Retinal pigment epithelial cell (primary cell): ENCODE measurements at regions not wholly inside any gene's neighbourhood (a gene's known extent, or its start where the extent isn't known, plus 50 kb on each side); places are given as distances from the start of the nearest gene placed in this dataset.

Experiments
- DNase-seq: peaks from one replicate; pipeline ENCODE4 v3.0.0-alpha.2; 2010; ENCODE audit warnings: low read depth
- H3K4me3 ChIP-seq: 2 replicates; pipeline ENCODE4 v1.5.1; 2011; ENCODE audit warnings: mild to moderate bottlenecking, low read length, control low read depth, moderate library complexity
- TF ChIP-seq, protein P1 (sequence below): conservative IDR thresholded peaks from 2 replicates; pipeline ENCODE4 v1.5.1; 2011; ENCODE audit warnings: low read depth, low read length, control low read depth, inconsistent platforms

DNA sequence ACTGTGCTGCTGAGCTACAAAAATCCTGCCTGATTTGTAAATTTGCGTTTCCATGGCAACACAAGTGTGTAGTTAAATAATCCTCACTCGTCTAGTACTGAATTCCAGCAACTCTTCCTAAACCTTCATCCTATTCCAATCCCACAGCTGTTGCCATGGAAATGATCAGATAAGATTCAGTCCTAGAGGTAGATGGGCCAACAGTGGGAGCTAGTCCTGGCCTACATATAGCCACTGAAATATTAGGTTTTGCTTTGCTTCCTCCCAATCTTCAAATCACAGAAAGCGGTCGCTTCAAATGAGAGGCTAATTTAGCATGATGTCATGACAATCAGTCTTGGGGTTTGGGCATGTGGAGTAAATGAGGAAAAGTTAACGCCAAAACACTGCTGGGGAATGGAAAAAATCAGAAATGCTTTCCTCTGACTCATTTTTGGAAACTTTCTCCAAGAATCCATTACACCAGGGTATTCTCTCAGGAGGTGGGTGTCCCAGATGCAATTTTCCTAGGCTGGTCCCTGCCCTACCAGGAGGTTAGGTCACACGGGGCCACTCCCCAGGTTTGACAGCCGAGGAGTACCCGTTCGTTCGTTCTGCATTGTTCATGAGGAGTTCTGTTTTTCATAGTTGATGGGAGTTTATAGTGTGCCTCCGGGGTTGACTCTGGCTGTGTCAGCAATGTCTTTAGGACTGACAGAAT, 159.2 kb upstream of the SLCO3A1 start:
- TF ChIP-seq, protein P1, sequence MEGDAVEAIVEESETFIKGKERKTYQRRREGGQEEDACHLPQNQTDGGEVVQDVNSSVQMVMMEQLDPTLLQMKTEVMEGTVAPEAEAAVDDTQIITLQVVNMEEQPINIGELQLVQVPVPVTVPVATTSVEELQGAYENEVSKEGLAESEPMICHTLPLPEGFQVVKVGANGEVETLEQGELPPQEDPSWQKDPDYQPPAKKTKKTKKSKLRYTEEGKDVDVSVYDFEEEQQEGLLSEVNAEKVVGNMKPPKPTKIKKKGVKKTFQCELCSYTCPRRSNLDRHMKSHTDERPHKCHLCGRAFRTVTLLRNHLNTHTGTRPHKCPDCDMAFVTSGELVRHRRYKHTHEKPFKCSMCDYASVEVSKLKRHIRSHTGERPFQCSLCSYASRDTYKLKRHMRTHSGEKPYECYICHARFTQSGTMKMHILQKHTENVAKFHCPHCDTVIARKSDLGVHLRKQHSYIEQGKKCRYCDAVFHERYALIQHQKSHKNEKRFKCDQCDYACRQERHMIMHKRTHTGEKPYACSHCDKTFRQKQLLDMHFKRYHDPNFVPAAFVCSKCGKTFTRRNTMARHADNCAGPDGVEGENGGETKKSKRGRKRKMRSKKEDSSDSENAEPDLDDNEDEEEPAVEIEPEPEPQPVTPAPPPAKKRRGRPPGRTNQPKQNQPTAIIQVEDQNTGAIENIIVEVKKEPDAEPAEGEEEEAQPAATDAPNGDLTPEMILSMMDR: no peak
- no peak overlapping the region for H3K4me3 ChIP-seq
- DNase-seq: peak; percentile 84

DNA sequence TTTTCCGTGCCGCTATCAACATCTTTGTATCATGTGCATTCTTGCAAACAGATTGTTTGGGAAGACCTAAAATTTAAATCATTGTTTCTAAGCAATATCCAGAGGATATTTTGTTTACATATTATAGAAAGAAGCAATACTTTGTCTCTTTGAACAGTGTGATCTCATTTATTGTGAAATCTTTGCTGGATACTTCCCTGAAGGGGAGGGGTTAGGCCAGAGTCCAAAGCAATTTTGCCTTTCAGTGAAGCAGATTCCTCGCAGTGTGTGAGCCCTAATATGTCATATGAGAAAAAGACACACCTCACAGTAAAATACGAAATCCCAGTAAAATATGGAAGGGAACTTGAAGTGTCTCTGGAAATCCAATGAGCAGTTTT, 158.7 kb upstream of the SLCO3A1 start:
- no peak for DNase-seq
- H3K4me3 ChIP-seq: no peak overlapping the region
- TF ChIP-seq, protein P1: no peak

DNA sequence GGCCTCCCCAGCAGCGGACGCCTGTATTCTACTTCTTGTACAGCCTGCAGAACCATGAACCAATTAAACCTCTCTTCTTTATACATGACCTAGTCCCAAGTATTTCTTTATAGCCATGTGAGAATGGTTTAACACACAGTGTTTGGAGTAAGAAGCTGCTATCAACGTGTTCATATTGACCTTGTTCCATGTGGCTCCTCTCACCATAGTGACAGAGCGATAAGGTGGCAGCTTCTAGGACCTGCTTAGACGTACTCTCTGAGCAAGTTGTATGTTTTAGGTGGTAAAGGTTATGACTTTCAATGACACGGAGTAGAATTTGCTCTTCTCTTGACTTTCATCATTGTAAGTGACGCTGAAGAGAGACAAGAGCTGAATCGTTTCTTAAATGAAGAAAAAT, 157.7 kb upstream of the SLCO3A1 start:
- TF ChIP-seq, protein P1: no peak
- no peak overlapping the region for H3K4me3 ChIP-seq
- no peak for DNase-seq

DNA sequence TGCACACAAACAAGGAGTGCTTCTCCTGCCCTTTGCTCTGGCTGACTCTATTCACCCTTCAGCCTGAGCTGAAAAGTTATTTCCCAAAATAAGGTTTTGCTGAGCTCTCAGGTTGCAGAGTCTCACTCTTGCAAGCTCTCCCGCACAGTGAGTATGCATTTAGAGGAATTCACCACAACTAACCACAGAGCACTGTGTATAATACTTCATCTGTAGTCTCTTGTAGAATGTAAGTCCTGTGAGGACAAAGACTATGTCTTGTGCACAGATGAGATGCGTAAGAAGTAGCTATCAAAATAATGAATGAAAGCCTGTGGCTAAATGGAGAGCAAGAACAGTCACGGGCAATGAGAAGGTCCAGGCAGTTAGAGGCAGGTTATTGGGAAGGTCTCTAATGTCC, 156.5 kb upstream of the SLCO3A1 start:
- H3K4me3 ChIP-seq: no peak overlapping the region
- DNase-seq: no peak
- TF ChIP-seq, protein P1: no peak

DNA sequence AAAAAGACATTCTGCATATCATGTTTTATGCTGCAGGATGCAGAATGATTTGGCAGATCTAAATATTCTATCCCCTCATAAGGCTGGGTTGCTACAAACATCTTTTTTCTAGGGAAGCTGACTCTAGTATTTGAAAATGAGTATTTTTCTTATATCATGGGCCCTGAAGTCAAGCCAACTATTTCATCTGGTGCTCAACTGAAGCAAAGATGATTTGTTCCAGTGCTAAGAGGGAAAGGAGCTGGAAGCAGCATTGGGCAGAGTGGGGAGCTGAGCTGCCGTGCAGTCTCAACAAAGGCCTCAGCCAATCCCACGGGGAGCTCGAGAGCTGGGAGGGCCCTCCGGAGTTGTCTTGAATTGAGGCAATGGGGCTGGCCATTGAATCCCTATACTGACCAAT, 155.3 kb upstream of the SLCO3A1 start:
- H3K4me3 ChIP-seq: no peak overlapping the region
- TF ChIP-seq, protein P1: no peak
- no peak for DNase-seq

DNA sequence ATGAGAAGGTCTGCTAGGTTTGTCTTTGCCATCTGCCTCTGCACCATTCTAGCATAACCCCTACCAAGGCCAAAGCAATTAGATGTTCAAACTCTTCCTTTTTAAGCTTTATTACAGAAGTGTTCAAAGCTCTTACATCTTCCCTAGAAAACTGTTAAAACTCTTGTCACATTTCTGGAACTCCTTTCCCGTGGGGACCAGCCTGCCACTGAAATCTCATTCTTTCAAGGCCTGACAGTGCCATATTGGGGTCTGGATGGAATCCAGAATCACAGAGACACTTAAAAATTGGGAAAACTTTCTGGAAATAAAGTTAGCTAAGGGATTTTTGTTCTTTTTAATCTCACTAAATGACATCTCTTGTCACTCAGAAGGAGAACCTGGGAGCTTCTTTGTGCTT, 153.8 kb upstream of the SLCO3A1 start:
- H3K4me3 ChIP-seq: no peak overlapping the region

DNA sequence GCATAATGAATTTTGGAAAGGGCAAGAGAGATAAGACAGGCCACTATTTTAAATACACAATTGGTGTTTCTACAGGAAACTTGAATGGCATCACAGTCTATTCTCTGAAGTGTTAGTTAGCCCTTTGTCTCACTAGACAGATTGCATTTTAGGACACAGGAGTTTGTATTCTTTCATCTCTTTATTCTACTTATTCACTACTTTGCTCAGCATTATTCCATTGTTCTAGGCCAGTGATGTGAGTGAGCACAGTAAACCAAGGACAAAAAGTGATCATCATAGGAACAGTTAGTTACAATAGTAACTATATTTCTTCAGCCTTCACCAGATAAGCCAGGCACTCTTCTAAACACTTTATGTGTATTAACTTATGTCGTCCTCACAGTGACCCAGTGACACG, 150.2 kb upstream of the SLCO3A1 start:
- TF ChIP-seq, protein P1: no peak
- H3K4me3 ChIP-seq: no peak overlapping the region
- no peak for DNase-seq

More for the DNA sequence above, 153.8 kb upstream of the SLCO3A1 start:
- DNase-seq: no peak
- TF ChIP-seq, protein P1: no peak
